MM.1S (cell line): ENCODE measurements at regions not wholly inside any gene's neighbourhood (a gene's known extent, or its start where the extent isn't known, plus 50 kb on each side); places are given as distances from the start of the nearest gene placed in this dataset.
"Not testable (repeated sequence)": the region's sequence is repeated elsewhere in the genome, so short reads cannot be mapped to it uniquely, and the experiment has no call there.

Experiments
- DNase-seq: peaks from one replicate; pipeline ENCODE4 v3.0.0-alpha.2; 2015
- H2AFZ ChIP-seq: fragments of 300-600 bp; sonication (generic); 2 replicates; pipeline ENCODE4 v1.6.0; 2016; ENCODE audit warnings: antibody characterized with exemption, low read length
- H3F3A ChIP-seq: fragments of 300-600 bp; sonication (generic); 2 replicates; pipeline ENCODE4 v1.6.1; 2016; ENCODE audit warnings: mild to moderate bottlenecking, antibody characterized with exemption, low read length, moderate library complexity, mixed read lengths; ENCODE audit not compliant: insufficient read depth
- H3K27ac ChIP-seq: fragments of 300-600 bp; sonication (generic); 2 replicates; pipeline ENCODE4 v1.5.1; 2016; ENCODE audit warnings: mild to moderate bottlenecking, low read length
- H3K27me3 ChIP-seq: fragments of 300-600 bp; sonication (generic); replicated peaks from 2 replicates; pipeline ENCODE4 v1.6.0; 2016; ENCODE audit warnings: low read length; ENCODE audit not compliant: insufficient read depth
- H3K36me3 ChIP-seq: fragments of 300-600 bp; sonication (generic); replicated peaks from 2 replicates; pipeline ENCODE4 v1.6.1; 2016; ENCODE audit warnings: mild to moderate bottlenecking, low read length, mixed read lengths; ENCODE audit not compliant: insufficient read depth
- H3K4me1 ChIP-seq: fragments of 300-600 bp; sonication (generic); 2 replicates; pipeline ENCODE4 v1.6.1; 2016; ENCODE audit warnings: low read length, mixed read lengths
- H3K4me2 ChIP-seq: fragments of 300-600 bp; sonication (generic); 2 replicates; pipeline ENCODE4 v1.6.0; 2016; ENCODE audit warnings: low read depth, low read length
- H3K4me3 ChIP-seq: fragments of 300-600 bp; sonication (generic); 2 replicates; pipeline ENCODE4 v1.5.1; 2016; ENCODE audit warnings: low read length, mixed read lengths
- H3K79me2 ChIP-seq: fragments of 300-600 bp; sonication (generic); 2 replicates; pipeline ENCODE4 v1.6.1; 2016; ENCODE audit warnings: mixed run types, low read length, mixed read lengths
- H3K9ac ChIP-seq: fragments of 300-600 bp; sonication (generic); 2 replicates; pipeline ENCODE4 v1.6.1; 2016; ENCODE audit warnings: low read length, mixed read lengths
- H3K9me2 ChIP-seq: fragments of 300-600 bp; sonication (generic); replicated peaks from 2 replicates; pipeline ENCODE4 v1.6.1; 2016; ENCODE audit warnings: mild to moderate bottlenecking, low read length, mixed read lengths; ENCODE audit not compliant: insufficient read depth
- H3K9me3 ChIP-seq: fragments of 300-600 bp; sonication (generic); replicated peaks from 2 replicates; pipeline ENCODE4 v1.6.1; 2016; ENCODE audit warnings: mild to moderate bottlenecking, low read length, mixed read lengths; ENCODE audit not compliant: insufficient read depth
- H4K20me1 ChIP-seq: fragments of 300-600 bp; sonication (generic); 2 replicates; pipeline ENCODE4 v1.6.1; 2016; ENCODE audit warnings: mild to moderate bottlenecking, low read length, moderate library complexity, mixed read lengths; ENCODE audit not compliant: insufficient read depth
- CTCF ChIP-seq: fragments of 300-600 bp; sonication (generic); IDR thresholded peaks from 2 replicates; pipeline ENCODE4 v1.5.1; 2016; ENCODE audit warnings: antibody characterized with exemption, low read length, mixed read lengths
- EZH2 ChIP-seq: fragments of 300-600 bp; sonication (generic); optimal IDR thresholded peaks from 2 replicates; pipeline ENCODE3; 2017; ENCODE audit warnings: low read depth, mild to moderate bottlenecking, antibody characterized with exemption, low read length, mixed read lengths
- EZH2phosphoT487 ChIP-seq: fragments of 300-600 bp; sonication (generic); IDR thresholded peaks from 2 replicates; pipeline ENCODE4 v1.6.1; 2018; ENCODE audit warnings: antibody characterized with exemption, low read length

GRCh38 chrX:67044029-67044653 is 405.3 kb upstream of the EDA2R start:
- H3K27ac ChIP-seq, result no peak overlapping the region
- H3K79me2 ChIP-seq, result no peaks in the 10 kb centered on the region
- no peaks in the 10 kb centered on the region for H4K20me1 ChIP-seq
- H3K9me2 ChIP-seq, result no peaks in the 10 kb centered on the region
- H3K36me3 ChIP-seq, result no peaks in the 10 kb centered on the region
- H3K4me2 ChIP-seq, result no peak overlapping the region
- TF ChIP-seq CTCF (no peak), EZH2phosphoT487 (no peak), EZH2 (no peak)
- no peak overlapping the region for H3K9ac ChIP-seq
- no peak overlapping the region for H3K4me3 ChIP-seq
- no peak for DNase-seq
- H3K9me3 ChIP-seq, result no peaks in the 10 kb centered on the region
- H3K4me1 ChIP-seq, result no peaks in the 10 kb centered on the region
- no peak overlapping the region for H2AFZ ChIP-seq
- no peaks in the 10 kb centered on the region for H3K27me3 ChIP-seq
- H3F3A ChIP-seq, result no peaks in the 10 kb centered on the region

DNA sequence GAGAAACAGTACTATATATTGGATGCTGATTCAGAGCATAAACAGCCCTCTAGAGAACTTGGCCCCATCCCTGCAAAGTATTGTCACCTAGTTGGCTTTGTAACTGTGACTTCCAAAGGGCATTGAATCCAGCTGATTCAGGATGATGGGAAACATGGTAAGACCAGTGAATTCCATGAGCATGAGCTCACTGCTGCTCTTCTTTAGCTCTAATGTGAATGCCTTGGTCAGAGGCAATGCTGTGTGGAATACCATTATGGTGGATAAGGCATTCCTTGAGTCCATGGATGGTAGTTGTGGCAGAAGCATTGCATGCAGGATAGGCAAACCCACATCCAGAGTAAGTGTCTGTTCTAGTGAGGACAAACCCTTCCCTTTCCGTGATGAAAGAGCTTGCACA is 365.6 kb upstream of the EDA2R start:
- Histone ChIP-seq H3K4me1 (no peaks in the 10 kb centered on the region), H3K79me2 (no peaks in the 10 kb centered on the region), H3K27me3 (no peaks in the 10 kb centered on the region), H4K20me1 (no peaks in the 10 kb centered on the region), H3K27ac (no peak overlapping the region), H3K4me3 (no peak overlapping the region), H3K9ac (no peak overlapping the region), H3K9me3 (no peaks in the 10 kb centered on the region), H3K4me2 (no peak overlapping the region), H3F3A (no peaks in the 10 kb centered on the region), H3K9me2 (no peaks in the 10 kb centered on the region), H2AFZ (no peak overlapping the region), H3K36me3 (no peaks in the 10 kb centered on the region)
- no peak for TF ChIP-seq EZH2phosphoT487
- TF ChIP-seq CTCF, result no peak
- no peak for TF ChIP-seq EZH2
- no peak for DNase-seq

DNA sequence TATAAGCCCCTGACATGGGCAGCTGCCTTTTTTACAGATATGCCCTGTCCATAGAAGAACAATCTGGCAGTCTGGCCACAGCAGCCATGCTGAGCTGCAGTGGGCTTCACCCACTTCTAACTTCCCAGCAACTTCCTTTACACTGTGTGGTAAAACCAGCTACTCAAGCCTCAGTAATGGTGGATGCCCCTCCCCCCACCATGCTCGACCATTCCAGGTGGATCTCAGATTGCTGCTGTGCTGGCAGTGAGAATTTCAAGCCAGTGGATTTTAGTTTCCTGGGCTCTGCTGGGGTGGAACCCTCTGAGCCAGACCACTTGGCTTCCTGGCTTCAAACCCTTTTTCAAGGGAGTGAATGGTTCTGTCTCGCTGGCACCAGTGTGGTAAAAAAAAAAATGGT is 355.9 kb upstream of the EDA2R start:
- Histone ChIP-seq H3K79me2 (no peaks in the 10 kb centered on the region), H3K9me2 (no peaks in the 10 kb centered on the region), H3K27me3 (no peaks in the 10 kb centered on the region), H4K20me1 (no peaks in the 10 kb centered on the region), H3K27ac (no peak overlapping the region), H3K4me1 (no peaks in the 10 kb centered on the region), H3K4me2 (no peak overlapping the region), H3K9ac (no peak overlapping the region), H2AFZ (no peak overlapping the region), H3F3A (no peaks in the 10 kb centered on the region), H3K9me3 (no peaks in the 10 kb centered on the region), H3K36me3 (no peaks in the 10 kb centered on the region), H3K4me3 (no peak overlapping the region)
- DNase-seq, result no peak
- no peak for TF ChIP-seq EZH2
- TF ChIP-seq CTCF, result no peak
- no peak for TF ChIP-seq EZH2phosphoT487

DNA sequence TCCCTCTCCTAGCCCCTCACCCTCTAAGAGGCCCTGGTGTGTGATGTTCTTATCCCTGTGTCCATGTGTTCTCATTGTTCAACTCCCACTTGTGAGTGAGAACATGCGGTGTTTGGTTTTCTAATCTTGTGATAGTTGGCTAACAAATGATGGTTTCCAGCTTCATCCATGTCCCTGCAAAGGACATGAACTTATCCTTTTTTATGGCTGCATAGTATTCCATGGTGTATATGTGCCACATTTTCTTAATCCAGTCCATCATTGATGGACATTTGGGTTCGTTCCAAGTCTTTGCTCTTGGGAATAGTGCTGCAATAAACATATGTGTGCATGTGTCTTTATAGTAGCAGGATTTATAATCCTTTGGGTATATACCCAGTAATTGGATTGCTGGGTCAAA is 353.2 kb upstream of the EDA2R start:
- H3K27me3 ChIP-seq, H3K4me1 ChIP-seq, H3K27ac ChIP-seq, H3F3A ChIP-seq, H2AFZ ChIP-seq, H3K9me2 ChIP-seq, H3K4me3 ChIP-seq, H3K9ac ChIP-seq, DNase-seq, H3K36me3 ChIP-seq, H4K20me1 ChIP-seq, H3K79me2 ChIP-seq, H3K9me3 ChIP-seq, H3K4me2 ChIP-seq: not testable (repeated sequence)
